ENCODE measurements at regions not wholly inside any gene's neighbourhood (a gene's known extent, or its start where the extent isn't known, plus 50 kb on each side); places are given as distances from the start of the nearest gene placed in this dataset.

DNA sequence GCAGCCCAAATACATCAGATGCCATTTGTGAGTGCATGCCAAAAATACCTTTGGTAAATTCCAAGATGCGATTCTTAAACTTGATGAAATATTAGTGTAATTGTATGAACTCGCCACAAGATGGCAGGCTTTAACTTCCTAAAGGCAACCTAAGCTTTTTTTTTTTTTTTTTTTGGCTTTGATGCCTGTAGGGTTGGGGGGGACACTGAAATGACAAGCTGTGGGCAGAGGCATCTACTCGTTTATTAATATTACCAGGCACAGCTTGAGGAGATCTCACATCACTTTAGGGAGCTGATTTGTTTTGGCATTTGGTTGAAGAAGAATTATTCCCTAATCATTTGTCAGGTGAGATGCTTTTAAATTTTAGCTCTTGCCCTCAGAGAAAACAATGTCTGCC lies 126.7 kb upstream of the CCDC196 start:
- Histone ChIP-seq H3K4me3 (ENCODE audit: low read depth, low read length) (no peak overlapping the region), H3K27me3 (ENCODE audit: control insufficient read depth, insufficient read depth, low read length) (no peaks in the 10 kb centered on the region), H3K36me3 (ENCODE audit: control insufficient read depth, insufficient read depth, low read length) (no peaks in the 10 kb centered on the region)
- DNase-seq (ENCODE audit: low read depth) = peak; percentile 46
- FAIRE-seq = no peak
- TF ChIP-seq, protein P1, sequence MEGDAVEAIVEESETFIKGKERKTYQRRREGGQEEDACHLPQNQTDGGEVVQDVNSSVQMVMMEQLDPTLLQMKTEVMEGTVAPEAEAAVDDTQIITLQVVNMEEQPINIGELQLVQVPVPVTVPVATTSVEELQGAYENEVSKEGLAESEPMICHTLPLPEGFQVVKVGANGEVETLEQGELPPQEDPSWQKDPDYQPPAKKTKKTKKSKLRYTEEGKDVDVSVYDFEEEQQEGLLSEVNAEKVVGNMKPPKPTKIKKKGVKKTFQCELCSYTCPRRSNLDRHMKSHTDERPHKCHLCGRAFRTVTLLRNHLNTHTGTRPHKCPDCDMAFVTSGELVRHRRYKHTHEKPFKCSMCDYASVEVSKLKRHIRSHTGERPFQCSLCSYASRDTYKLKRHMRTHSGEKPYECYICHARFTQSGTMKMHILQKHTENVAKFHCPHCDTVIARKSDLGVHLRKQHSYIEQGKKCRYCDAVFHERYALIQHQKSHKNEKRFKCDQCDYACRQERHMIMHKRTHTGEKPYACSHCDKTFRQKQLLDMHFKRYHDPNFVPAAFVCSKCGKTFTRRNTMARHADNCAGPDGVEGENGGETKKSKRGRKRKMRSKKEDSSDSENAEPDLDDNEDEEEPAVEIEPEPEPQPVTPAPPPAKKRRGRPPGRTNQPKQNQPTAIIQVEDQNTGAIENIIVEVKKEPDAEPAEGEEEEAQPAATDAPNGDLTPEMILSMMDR (IDR thresholded peaks at IDR 0.05; ENCODE audit: insufficient read depth, low read length, severe bottlenecking) = peak; percentile 57

DNA sequence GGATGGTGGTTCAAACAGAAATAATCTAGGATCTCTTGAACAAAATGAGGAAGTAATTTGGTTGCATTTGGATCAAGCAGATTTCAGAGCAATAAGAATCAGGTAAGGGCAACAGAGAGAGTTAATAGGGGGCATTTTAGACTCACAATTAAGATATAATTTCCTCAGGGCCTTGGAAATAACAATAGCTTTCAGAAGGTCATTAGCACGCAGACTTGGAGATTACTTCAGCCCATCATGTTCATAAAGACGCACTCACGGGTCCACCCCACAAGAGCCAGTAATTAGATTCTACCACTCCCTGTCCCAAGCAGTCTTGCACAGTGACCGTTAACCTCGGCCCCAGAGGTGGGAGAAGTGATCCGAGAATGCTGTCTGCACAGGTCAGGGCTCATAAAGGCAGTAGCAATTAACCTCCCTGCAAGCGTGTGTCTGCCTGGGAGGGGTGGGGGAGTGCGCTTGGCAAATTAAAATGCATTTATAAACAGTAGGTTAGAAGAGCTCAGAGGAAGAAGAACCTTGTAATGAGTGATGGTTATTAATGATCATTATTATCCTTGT lies 125.7 kb upstream of the CCDC196 start:
- Histone ChIP-seq H3K27me3 (ENCODE audit: control insufficient read depth, insufficient read depth, low read length) (no peaks in the 10 kb centered on the region), H3K4me3 (ENCODE audit: low read depth, low read length) (no peak overlapping the region), H3K36me3 (ENCODE audit: control insufficient read depth, insufficient read depth, low read length) (no peaks in the 10 kb centered on the region)
- DNase-seq (ENCODE audit: low read depth) (no peak), FAIRE-seq (no peak)
- TF ChIP-seq, protein P1 (IDR thresholded peaks at IDR 0.05; ENCODE audit: insufficient read depth, low read length, severe bottlenecking) = no peak

DNA sequence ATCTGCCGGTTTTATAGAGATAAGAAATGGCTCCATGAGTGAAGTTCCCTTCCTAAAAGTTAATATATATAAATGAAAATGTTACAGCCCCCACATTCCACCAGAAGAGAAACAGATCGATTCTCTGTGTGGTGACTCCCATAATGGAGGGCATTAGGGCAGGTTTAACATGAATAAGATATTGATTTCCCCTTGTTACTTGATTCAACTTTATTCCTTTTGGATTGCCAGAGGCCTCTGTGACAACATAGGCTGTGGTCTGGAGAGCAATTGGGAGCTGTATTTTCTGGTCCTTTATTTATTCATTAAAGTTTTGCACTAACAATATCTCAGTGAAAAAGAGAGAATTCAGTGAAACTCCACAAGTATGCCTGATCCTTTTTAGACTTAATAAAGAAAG lies 125.2 kb upstream of the CCDC196 start:
- Histone ChIP-seq H3K27me3 (ENCODE audit: control insufficient read depth, insufficient read depth, low read length) (no peaks in the 10 kb centered on the region), H3K4me3 (ENCODE audit: low read depth, low read length) (no peak overlapping the region), H3K36me3 (ENCODE audit: control insufficient read depth, insufficient read depth, low read length) (no peaks in the 10 kb centered on the region)
- TF ChIP-seq, protein P1 (IDR thresholded peaks at IDR 0.05; ENCODE audit: insufficient read depth, low read length, severe bottlenecking) = no peak
- no peak for DNase-seq (ENCODE audit: low read depth)
- FAIRE-seq = no peak

DNA sequence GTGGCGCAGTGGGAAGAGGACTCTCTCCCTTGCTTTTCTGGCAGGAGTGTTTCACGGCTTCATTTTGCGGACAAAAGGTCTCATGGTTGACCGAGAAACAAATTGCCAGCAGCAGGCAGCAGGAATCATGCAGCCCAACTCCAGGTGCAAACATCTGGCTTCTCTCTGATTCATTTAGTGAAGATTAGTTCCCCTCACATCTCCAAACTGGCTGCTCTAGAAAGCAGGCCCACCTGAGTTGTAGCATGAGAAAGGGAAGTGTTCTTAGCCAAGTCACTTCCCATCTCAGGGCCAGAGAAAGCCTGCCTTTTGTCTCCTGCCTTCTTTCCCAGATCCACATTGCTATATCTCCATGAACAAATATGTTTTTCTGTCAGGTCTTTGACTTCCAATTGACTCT lies 120.8 kb upstream of the CCDC196 start:
- TF ChIP-seq, protein P1 (IDR thresholded peaks at IDR 0.05; ENCODE audit: insufficient read depth, low read length, severe bottlenecking) = no peak
- FAIRE-seq (no peak), DNase-seq (ENCODE audit: low read depth) (no peak)
- Histone ChIP-seq H3K27me3 (ENCODE audit: control insufficient read depth, insufficient read depth, low read length) (no peaks in the 10 kb centered on the region), H3K4me3 (ENCODE audit: low read depth, low read length) (no peak overlapping the region), H3K36me3 (ENCODE audit: control insufficient read depth, insufficient read depth, low read length) (no peaks in the 10 kb centered on the region)

DNA sequence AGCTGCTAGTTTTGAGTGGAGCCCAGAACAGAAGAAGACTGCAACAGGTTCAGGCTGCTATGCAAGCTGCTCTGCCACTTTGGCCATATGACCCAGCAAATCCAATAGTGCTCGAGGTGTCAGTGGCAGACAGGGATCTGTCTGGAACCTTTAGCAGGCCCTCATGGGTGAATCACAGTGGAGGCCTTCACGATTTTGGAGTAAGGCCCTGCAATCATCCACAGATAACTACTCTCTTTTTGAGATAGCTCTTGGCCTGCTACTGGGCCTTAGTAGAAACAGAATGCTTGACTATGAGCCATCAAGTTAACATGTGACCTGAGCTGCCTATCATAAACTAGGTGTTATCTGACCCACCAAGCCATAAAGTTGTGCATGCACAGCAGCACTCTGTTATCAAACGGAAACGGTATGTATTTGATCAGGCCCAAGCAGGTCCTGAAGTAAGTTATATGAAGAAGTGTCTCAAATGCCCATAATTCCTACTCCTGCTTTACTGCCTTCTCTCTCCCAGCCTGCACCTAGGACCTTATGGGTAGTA lies 116.9 kb upstream of the CCDC196 start:
- DNase-seq (ENCODE audit: low read depth) = no peak
- FAIRE-seq = no peak
- TF ChIP-seq, protein P1 (IDR thresholded peaks at IDR 0.05; ENCODE audit: insufficient read depth, low read length, severe bottlenecking) = no peak
- Histone ChIP-seq H3K4me3 (ENCODE audit: low read depth, low read length) (no peak overlapping the region), H3K27me3 (ENCODE audit: control insufficient read depth, insufficient read depth, low read length) (no peaks in the 10 kb centered on the region), H3K36me3 (ENCODE audit: control insufficient read depth, insufficient read depth, low read length) (no peaks in the 10 kb centered on the region)

DNA sequence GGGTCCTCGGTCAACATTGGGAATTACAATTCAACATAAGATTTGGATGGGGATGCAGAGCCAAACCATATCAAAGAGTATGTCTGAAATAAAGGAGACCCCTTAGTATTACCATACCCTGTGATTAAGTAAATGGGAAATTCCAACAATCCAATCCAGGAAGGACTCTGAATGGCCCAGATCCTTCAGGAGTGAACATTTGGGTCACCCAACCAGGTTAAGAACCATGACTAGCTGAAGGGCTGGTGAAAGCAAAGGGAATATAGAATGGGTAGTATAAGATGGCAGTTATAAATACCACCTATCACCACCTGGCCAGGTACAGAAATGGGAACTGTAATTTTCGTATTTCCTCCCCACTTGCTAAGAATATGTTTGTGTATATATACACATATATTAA lies 114.4 kb upstream of the CCDC196 start:
- H3K4me3 ChIP-seq (ENCODE audit: low read depth, low read length) = no peak overlapping the region
- H3K36me3 ChIP-seq (ENCODE audit: control insufficient read depth, insufficient read depth, low read length) = no peaks in the 10 kb centered on the region
- no peaks in the 10 kb centered on the region for H3K27me3 ChIP-seq (ENCODE audit: control insufficient read depth, insufficient read depth, low read length)
- DNase-seq (ENCODE audit: low read depth) (no peak), FAIRE-seq (no peak)
- TF ChIP-seq, protein P1 (IDR thresholded peaks at IDR 0.05; ENCODE audit: insufficient read depth, low read length, severe bottlenecking) = no peak

Data from bronchial epithelial cell (primary cell).